GM21360 (cell line): ENCODE measurements at regions not wholly inside any gene's neighbourhood (a gene's known extent, or its start where the extent isn't known, plus 50 kb on each side); places are given as distances from the start of the nearest gene placed in this dataset.
"Not testable (repeated sequence)": the region's sequence is repeated elsewhere in the genome, so short reads cannot be mapped to it uniquely, and the experiment has no call there.

ENCODE experiments used
- ATAC-seq: cut with Tn5 transposase; IDR thresholded peaks from one replicate; pipeline ENCODE4 v1.9.1; 2021; ENCODE audit warnings: mild to moderate bottlenecking, moderate library complexity; ENCODE audit not compliant: unreplicated experiment

- ATAC-seq = no peak
Observed at GRCh38 chr20:48447456-48447855, 380.3 kb downstream of the PREX1 start.

- ATAC-seq = no peak
Observed at GRCh38 chr20:48445827-48446226, 382.0 kb downstream of the PREX1 start.

DNA sequence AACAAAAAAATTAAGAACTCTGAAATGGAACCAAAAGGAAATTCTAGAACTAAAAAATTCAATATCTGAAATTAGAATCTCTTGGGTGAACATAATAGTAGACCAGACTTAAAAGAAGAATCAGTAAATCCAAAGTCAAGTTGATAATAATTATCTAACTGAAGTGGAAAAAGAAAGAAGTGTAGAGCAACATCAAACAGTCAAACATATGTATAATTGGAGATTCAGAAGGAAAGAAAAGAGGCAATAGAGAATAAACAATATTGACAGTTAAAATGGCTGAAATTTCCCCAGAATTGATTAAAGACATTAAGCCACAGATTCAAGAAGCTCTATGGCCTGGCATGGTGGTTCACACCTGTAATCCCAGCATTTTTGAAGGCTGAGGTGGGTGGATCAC lies 383.6 kb downstream of the PREX1 start:
- ATAC-seq = no peak

DNA sequence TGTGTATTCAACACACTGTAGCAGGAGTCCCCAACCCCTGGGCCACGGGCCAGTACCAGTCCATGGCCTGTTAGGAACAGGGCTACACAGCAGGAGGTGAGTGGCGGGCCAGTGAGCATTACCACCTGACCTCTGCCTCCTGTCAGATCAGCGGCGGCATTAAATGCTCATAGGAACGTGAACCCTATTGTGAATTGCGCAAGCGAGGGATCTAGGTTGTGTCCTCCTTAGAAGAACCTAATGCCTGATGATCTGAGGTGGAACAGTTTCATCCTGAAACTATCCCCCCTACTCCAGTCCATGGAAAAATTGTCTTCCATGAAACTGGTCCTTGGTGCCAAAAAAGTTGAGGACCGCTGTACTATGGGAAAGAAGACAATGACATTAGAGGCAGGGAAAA lies 386.9 kb downstream of the PREX1 start:
- no peak for ATAC-seq

GRCh38 chr20:48440261-48440660 lies 387.5 kb downstream of the PREX1 start:
- not testable (repeated sequence) for ATAC-seq

GRCh38 chr20:48437146-48437545 lies 390.7 kb downstream of the PREX1 start:
- ATAC-seq = no peak

GRCh38 chr20:48436609-48437008 lies 391.2 kb downstream of the PREX1 start:
- not testable (repeated sequence) for ATAC-seq

DNA sequence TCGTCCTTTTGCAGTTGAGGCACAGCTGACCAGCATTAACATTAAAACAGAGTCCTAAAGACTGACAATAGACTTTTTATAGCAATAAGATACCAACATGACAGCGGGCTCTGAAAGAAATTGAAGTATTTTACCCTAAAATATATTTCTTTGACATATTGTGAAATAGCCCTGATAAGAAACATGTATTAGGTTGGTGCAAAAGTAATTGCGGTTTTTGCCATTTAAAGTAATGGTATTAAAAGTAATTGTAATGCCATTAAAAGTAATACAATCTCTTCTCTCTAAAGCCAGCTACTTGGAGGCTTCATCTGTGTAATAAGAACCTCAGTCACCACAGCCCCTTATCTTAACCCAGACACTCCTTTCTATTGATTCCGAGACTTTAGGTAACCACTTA lies 394.6 kb downstream of the PREX1 start:
- no peak for ATAC-seq

- ATAC-seq = no peak
Observed at GRCh38 chr20:48432494-48432832, 395.3 kb downstream of the PREX1 start.

- no peak for ATAC-seq
Observed at GRCh38 chr20:48431653-48432493, 395.9 kb downstream of the PREX1 start.

GRCh38 chr20:48426630-48427029 lies 401.2 kb downstream of the PREX1 start:
- ATAC-seq = no peak

- ATAC-seq = no peak
Observed at GRCh38 chr20:48425817-48426612, 401.8 kb downstream of the PREX1 start.

GRCh38 chr20:48425321-48425720 lies 402.5 kb downstream of the PREX1 start:
- no peak for ATAC-seq

GRCh38 chr20:48422242-48422960 lies 405.4 kb downstream of the PREX1 start:
- no peak for ATAC-seq

DNA sequence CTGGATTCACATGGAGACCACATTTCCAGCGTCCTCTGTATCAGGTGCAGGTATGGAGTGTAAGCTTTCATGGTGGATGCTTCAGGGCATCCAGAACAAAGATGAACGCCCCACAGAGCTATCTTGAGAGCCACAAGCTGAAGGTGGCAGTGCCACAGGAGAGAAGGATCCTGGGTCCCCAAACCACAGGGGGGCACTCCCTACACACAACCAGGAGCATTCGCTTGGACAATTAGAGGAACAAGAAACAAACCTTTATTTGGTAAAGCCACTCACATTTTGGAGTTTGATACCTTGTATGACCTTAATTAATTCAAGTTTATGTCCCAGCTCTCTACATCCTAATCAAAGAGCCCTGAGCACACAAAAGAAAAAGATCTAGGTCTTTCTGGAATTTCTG lies 406.3 kb downstream of the PREX1 start:
- no peak for ATAC-seq

DNA sequence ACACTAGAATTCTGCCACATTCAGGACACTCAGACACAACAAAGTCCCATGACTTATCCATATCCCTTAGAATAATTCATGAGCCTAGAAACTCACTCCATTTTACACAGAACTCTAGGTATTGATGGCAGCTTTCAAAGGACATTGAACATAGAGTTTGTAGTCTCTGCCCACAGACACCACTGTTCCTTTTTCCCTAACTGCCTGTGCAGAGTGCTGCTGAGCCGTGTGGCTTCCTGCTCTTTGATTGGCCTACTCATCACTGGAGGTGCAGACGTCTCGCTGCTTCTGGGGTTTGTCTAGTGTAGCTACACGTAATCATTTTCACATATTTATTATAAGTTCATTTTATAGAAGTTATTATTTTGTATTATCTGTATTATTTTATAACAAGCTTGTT lies 407.6 kb downstream of the PREX1 start:
- ATAC-seq = no peak

GRCh38 chr20:48419173-48419572 lies 408.6 kb downstream of the PREX1 start:
- ATAC-seq = no peak

DNA sequence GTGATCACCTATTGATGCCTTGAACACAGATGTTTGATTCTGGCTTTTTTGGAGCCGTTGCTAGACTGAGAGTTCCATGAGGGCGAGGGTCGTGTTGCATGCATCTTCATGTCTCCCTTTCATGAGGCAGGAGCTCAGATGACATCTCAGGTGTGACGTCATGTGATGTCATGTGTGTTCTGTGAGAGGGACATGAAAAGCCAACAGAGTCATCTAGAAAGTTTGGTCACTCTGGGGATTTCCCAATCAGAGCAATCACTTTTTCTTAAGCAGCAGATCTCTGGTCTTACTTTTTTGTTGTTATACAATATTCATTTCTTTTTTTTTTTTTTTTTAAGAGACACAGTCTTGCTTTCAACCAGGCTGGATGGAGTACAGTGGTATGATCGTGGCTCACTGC lies 411.8 kb downstream of the PREX1 start:
- no peak for ATAC-seq

DNA sequence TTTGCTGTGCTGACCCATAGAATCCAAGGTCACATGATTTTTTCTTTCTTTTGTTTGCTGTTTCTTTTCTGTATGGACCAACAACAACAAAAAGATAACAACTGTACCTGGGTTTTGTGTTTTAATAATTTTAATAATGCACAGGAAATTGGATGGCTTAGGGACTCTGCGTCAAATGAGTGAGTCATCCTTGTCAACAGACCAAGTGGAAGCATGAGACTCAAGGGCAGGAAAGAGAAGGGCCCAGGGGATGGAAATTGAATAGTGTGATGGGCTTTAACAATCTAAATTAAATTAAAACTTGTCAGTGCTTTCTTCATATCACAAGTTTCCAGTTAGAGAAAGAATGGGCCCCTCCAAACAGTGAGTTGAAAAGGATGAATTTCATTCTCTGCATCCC lies 413.0 kb downstream of the PREX1 start:
- no peak for ATAC-seq

DNA sequence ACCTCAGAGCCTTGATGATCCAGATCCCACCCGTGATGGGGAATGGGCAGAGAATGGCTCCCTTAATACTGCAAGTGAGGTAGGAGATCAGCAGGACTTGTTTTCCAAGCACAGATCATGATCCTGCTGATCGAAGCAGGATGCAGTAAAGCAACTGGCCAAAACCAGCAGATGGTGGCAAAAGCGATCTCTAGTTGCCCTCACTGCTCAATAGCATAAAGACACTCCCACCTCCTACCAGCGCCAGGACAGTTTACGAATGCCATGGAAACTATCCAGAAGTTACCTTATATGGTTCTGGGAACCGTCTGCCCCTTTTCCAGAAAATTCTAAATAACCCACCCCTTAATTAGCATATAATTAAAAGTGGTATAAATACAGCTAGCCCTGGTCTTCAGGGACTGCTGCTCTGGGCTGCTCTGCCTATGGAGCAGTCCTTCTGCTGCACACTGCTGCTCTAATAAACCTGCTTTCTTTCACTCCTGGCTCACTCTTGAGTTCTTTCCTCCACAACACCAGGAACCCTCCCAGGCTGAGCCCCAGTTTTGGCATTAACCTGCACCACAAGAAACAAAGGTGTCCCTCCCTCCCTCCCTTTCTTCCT lies 415.8 kb downstream of the PREX1 start:
- ATAC-seq = no peak

DNA sequence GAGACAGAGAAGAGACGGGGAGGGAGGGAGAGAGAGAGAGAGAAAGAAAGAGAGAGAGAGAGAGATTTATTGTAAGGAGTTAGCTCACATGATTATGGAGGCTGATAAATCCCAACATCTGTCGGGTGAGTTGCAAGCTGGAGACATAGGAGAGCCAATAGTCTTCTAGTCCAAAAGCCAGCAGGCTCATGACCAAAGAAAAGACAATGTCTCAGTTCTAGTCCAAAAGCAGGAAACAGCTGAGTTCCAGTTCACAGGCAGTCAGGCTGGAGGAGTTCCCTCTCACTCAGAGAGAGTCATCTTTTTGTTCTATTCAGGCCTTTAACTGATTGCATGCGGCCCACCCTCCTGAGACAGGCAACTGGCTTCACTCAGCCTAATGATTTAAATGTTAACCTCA lies 416.6 kb downstream of the PREX1 start:
- ATAC-seq = no peak
